A549 (cell line): ENCODE measurements at regions not wholly inside any gene's neighbourhood (a gene's known extent, or its start where the extent isn't known, plus 50 kb on each side); places are given as distances from the start of the nearest gene placed in this dataset.

Source experiments
- CBX2 ChIP-seq: fragments of 200-600 bp; sonication (generic); IDR thresholded peaks from 2 replicates; pipeline ENCODE4 v1.6.1; 2016; ENCODE audit warnings: low read depth, mild to moderate bottlenecking, borderline replicate concordance
- CTCF ChIP-seq: fragments of >200 bp; sonication (Bioruptor Twin); formaldehyde crosslinking; IDR thresholded peaks from 3 replicates; pipeline ENCODE4 v1.5.1; 2016
- EP300 ChIP-seq, 2 experiments: fragments of >200 bp; sonication (Bioruptor Twin); formaldehyde crosslinking; IDR thresholded peaks; 2 replicates in 1 of 2; 3 replicates in 1 of 2; pipeline ENCODE4 v1.6.1; 2016 to 2017
- JUN ChIP-seq, 2 experiments: fragments of >200 bp; sonication (Bioruptor Twin); formaldehyde crosslinking; IDR thresholded peaks; 2 replicates in 1 of 2; 3 replicates in 1 of 2; pipeline ENCODE4 v1.6.1; 2016 to 2017
- JUNB ChIP-seq: fragments of >200 bp; sonication (Bioruptor Twin); formaldehyde crosslinking; IDR thresholded peaks from 2 replicates; pipeline ENCODE4 v1.6.1; 2016
- MAFK ChIP-seq: fragments of 450-650 bp; IDR thresholded peaks from 2 replicates; pipeline ENCODE4 v1.6.1; 2014; ENCODE audit not compliant: partially characterized antibody
- MAX ChIP-seq: IDR thresholded peaks from 2 replicates; pipeline ENCODE4 v1.6.1; 2012
- POLR2A ChIP-seq: IDR thresholded peaks from 2 replicates; pipeline ENCODE4 v1.6.1; 2012; ENCODE audit warnings: mild to moderate bottlenecking, low read length
- RNF2 ChIP-seq: fragments of 200-600 bp; sonication (generic); IDR thresholded peaks from 2 replicates; pipeline ENCODE4 v1.6.1; 2016; ENCODE audit warnings: low read depth, mild to moderate bottlenecking, antibody characterized with exemption, moderate library complexity, borderline replicate concordance
- TP53 ChIP-seq: fragments of 250-450 bp; sonication (Bioruptor Pico); IDR thresholded peaks from 2 replicates; pipeline ENCODE4 v1.5.0; 2021; ENCODE audit warnings: mild to moderate bottlenecking, moderate library complexity
- ZNF302 ChIP-seq: fragments of 250-450 bp; sonication (Bioruptor Pico); IDR thresholded peaks from 2 replicates; pipeline ENCODE4 v1.9.0; 2021; ENCODE audit warnings: inconsistent platforms, mild to moderate bottlenecking, moderate library complexity

- TF ChIP-seq RNF2: no peak
- no peak for TF ChIP-seq JUN (IDR thresholded peaks at IDR 0.05)
- no peak for TF ChIP-seq CTCF
- TF ChIP-seq EP300 (IDR thresholded peaks at IDR 0.05): no peak
- no peak for TF ChIP-seq MAFK
- TF ChIP-seq POLR2A: no peak
- TF ChIP-seq ZNF302 (CRISPR knock-in tag): no peak
- no peak for TF ChIP-seq CBX2
- TF ChIP-seq MAX: no peak
- no peak for TF ChIP-seq JUNB
- TF ChIP-seq TP53 (CRISPR knock-in tag): no peak
These were observed 133.1 kb upstream of the SPDL1 start for GRCh38 chr5:169450464-169450863.
